Motor neuron (in vitro differentiated cells): ENCODE measurements at regions not wholly inside any gene's neighbourhood (a gene's known extent, or its start where the extent isn't known, plus 50 kb on each side); places are given as distances from the start of the nearest gene placed in this dataset.

Source experiments
- ATAC-seq, 8 experiments: fragments of 200-7000 bp; cut with Tn5 transposase; replicated peaks in 6 of 8; 2 replicates each; pipeline ENCODE4 v1.8.0; 2021; ENCODE audit warnings: mild to moderate bottlenecking in 8 of 8, moderate library complexity in 8 of 8
- H3K27ac ChIP-seq, 2 donors: fragments of 250-450 bp; sonication (Bioruptor Pico); 2 replicates each; pipeline ENCODE4 v1.9.0; 2021; ENCODE audit warnings: antibody characterized with exemption in 2 of 2, mild to moderate bottlenecking in 2 of 2, moderate library complexity in 1 of 2
- H3K4me1 ChIP-seq, 2 donors: fragments of 250-450 bp; sonication (Bioruptor Pico); replicated peaks in 1 of 2; 2 replicates each; pipeline ENCODE4 v1.6.1; 2021; ENCODE audit warnings: antibody characterized with exemption in 2 of 2, mild to moderate bottlenecking in 2 of 2, moderate library complexity in 1 of 2
- H3K4me3 ChIP-seq, 5 donors: fragments of 250-450 bp; sonication (Bioruptor Pico); 2 replicates each; pipeline ENCODE4 v1.9.0; 2021; ENCODE audit warnings: antibody characterized with exemption in 5 of 5, mild to moderate bottlenecking in 5 of 5, moderate library complexity in 4 of 5
- WGBS, 10 experiments: fragments of 450-650 bp; shearing (Covaris generic); methylation state at CpG; one replicate each; pipeline ENCODE4 v1.0.0; 2022; 5-methylcytosine and 5-hydroxymethylcytosine counted together
- in situ Hi-C, 9 experiments: fragments of 400-800 bp; cut with MboI; loops; one replicate each; pipeline ENCODE4 v1.15.0; 2021; ENCODE audit warnings: low sequenced_read_pairs in 9 of 9, low pct_unique_long_range_greater_than_20kb in 2 of 9; ENCODE audit not compliant: unreplicated experiment in 9 of 9

DNA sequence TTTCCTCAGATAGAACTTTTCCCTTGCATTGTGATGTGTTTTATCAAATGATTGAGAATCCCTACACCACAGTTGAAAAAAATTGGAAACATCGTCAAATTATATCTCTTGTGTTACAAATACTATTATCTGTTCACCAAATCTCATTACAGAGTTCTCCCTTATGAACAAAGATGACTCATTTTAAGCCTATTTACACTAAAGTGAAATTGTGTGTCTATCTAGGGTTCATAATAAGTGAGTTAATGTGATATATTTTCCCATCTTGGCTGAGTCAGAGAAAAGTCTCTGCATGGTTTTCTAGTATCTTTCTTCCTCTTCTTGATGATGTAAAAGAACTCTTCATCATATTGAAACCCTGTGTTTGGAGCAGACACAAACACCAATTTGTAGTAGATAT lies 1263.3 kb upstream of the EYS start:
- 50 to 100% (median 85%) methylated on average over 1 of the region's 1 CpG; no CpG with 5 or more reads in 2 of the 10 experiments for WGBS, 10 experiments
- ATAC-seq = no peak
- Histone ChIP-seq H3K4me3 (no peak overlapping the region), H3K4me1 (no peaks in the 10 kb centered on the region), H3K27ac (no peak overlapping the region)
- in situ Hi-C loops = no loop called here

DNA sequence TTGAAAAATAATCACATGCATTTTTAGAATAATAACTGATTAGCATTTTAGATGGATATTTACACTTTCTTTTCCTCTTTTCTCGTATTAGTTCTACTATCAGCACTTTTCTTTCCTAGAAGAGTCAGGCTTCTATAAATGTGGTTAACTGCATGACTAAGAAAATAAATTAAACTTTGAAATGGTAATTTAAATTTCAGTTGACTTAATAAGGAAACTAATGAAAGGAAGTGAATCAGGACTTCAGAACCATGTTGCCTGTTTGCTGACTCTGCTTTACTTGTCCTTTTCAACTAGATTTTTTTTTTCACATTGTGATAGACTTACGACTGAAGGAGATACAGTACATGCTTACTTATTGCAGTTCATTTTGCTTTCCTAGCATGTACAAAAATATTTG lies 1258.2 kb upstream of the EYS start:
- Histone ChIP-seq H3K27ac (no peak overlapping the region), H3K4me3 (no peak overlapping the region), H3K4me1 (no peaks in the 10 kb centered on the region)
- no peak for ATAC-seq
- 0 to 100% (median 76%) methylated on average over 1 to 2 of the region's 2 CpGs for WGBS, 10 experiments
- in situ Hi-C loops = no loop called here

DNA sequence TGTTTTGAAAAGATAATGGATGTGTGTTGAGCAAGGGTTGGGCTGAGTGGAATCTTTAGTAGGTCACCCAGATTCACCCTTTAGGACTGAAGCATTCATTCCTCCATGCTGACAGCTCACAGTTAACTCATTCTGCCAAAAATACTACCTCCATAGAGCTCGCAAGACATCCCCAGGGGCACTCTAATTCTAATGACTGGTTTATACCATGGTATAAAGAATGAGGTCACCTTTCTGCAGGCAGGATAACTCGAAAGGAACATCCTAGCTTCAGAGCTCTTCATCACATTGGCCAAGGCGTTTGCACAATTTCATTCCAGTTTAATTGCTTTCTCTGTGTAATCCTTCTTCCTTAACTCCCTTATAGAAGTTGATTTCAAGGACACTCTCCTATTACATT lies 1257.2 kb upstream of the EYS start:
- WGBS, 10 experiments = 6 to 90% (median 45%) methylated on average over 1 to 3 of the region's 3 CpGs; no CpG with 5 or more reads in 2 of the 10 experiments
- Histone ChIP-seq H3K4me3 (no peak overlapping the region), H3K4me1 (no peaks in the 10 kb centered on the region), H3K27ac (no peak overlapping the region)
- in situ Hi-C loops = no loop called here
- ATAC-seq = no peak

DNA sequence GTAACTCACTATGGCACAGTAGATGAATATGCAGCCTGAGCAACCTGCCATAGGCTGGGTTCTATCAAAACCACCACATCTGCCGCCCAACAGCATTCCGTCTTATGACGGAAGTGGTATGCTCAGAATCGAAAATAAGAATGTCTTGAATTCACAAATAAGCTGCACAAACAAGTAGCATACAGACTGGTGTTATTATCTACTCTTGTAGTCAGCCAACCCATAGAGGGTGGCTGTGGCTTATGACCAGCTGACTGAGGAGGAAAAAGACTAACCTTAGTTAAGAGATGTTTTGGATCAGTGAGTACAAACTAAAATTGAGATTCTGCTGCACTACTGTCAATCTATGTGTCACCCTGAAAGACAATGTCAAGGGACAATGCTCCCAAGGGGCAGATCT lies 1255.1 kb upstream of the EYS start:
- ATAC-seq = no peak
- no peaks in the 10 kb centered on the region for H3K4me1 ChIP-seq
- 47 to 100% (median 92%) methylated on average over 1 to 4 of the region's 4 CpGs; no CpG with 5 or more reads in 4 of the 10 experiments for WGBS, 10 experiments
- no peak overlapping the region for H3K27ac ChIP-seq
- H3K4me3 ChIP-seq = no peak overlapping the region
- in situ Hi-C loops = no loop called here

DNA sequence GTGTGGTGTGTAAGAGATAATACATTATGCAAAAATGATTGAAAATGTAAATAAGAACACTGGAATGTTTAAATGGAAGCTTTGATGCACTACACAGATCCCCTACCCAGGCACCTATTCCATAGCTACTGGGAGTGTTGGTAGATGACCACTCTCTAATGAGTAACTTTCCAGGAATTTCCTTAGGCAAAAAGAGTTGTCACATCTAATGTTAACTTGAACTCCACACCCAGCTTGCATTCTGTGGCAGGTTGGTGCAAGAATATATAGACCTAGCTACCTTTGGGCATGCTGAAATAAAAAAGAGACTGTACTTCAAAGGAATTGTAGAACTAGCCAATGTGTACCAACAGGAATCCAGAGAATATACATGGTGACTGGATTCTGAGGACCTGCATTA lies 1254.2 kb upstream of the EYS start:
- H3K27ac ChIP-seq = no peak overlapping the region
- no peak for ATAC-seq
- no peak overlapping the region for H3K4me3 ChIP-seq
- no peaks in the 10 kb centered on the region for H3K4me1 ChIP-seq
- in situ Hi-C loops = no loop called here

DNA sequence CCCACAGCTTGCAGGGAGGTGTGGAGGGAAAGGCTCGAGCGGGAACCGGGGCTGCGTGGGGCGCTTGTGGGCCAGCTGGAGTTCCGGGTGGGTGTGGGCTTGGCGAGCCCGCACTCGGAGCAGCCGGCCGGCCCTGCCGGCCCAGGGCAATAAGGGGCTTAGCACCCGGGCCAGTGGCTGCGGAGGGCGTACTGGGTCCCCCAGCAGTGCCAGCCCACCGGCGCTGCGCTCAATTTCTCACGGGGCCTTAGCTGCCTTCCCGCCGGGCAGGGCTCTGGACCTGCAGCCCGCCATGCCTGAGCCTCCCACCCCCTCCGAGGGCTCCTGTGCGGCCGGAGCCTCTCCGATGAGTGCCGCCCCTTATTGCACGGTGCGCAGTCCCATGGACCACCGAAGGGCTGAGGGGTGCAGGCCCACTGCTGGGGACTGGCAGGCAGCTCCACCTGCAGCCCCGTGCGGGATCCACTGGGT lies 1242.2 kb upstream of the EYS start:
- 100% methylated on average over 3 to 6 of the region's 32 CpGs; no CpG with 5 or more reads in 8 of the 10 experiments for WGBS, 10 experiments
- in situ Hi-C loops = no loop called here
- Histone ChIP-seq H3K4me3 (no peak overlapping the region), H3K4me1 (no peaks in the 10 kb centered on the region), H3K27ac (no peak overlapping the region)
- no peak for ATAC-seq

DNA sequence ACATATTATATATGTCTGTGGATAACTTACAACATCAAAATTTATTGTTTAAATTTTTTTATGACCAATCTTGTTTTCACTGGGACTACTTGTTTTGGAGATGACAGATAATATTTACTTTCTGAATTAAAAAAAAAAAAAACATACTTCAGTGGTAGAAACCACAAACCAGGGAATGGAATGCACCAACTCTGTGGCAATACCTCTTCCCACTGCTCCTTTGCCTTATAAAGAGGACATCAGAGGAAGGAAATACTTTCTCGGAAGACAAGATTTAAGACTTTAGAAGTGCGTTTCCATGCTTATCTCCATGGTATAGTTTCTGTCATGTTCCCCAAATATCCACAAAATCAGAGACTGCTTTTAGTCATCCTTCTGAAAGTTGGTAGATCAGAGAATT lies 1241.1 kb upstream of the EYS start:
- no peak overlapping the region for H3K4me3 ChIP-seq
- 0 to 71% (median 51%) methylated on average over 1 to 2 of the region's 2 CpGs; no CpG with 5 or more reads in 1 of the 10 experiments for WGBS, 10 experiments
- in situ Hi-C loops = no loop called here
- no peak for ATAC-seq
- no peaks in the 10 kb centered on the region for H3K4me1 ChIP-seq
- no peak overlapping the region for H3K27ac ChIP-seq

DNA sequence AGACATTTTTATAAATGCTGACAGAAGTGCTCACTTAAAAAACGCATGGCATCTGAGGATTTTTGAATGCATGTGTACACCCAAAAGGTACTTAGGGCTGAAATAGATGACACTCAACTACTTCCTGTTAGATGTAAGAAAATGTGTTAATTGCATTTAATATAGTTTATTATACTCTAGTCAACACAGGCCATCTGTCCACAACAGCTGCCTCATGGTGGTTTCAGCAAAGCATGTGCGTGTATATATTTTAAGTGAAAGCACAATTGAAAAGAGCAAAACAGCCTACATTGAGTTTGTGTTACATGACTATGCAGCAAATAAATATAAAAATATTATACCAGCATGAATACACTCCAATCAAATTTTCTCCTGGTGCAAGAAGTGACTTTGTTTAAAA lies 1233.0 kb upstream of the EYS start:
- H3K4me3 ChIP-seq = no peak overlapping the region
- no peak for ATAC-seq
- no peaks in the 10 kb centered on the region for H3K4me1 ChIP-seq
- 13 to 100% (median 86%) methylated on average over 1 to 2 of the region's 2 CpGs; no CpG with 5 or more reads in 1 of the 10 experiments for WGBS, 10 experiments
- no peak overlapping the region for H3K27ac ChIP-seq
- in situ Hi-C loops = no loop called here

DNA sequence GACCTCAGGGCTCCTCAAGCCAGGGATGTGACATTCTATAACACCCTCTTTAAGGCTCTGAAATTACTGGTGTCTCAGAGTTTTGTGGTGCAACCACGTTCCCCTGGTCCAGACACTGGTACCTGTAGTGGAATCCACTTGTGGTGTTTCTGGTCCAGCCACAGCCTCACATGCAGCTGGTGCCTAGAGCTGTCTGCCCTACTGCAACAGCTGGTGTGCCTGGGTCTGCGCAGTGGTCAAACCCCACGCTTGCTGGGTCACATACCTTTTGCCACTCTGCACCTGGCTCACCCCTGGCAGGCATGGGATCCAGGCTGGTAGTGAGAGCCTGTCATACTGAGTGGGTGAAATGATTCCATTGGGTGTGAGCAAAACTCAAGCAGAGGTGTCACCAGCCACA lies 1230.2 kb upstream of the EYS start:
- in situ Hi-C loops = no loop called here
- 12 to 100% (median 79%) methylated on average over 1 to 3 of the region's 3 CpGs; no CpG with 5 or more reads in 6 of the 10 experiments for WGBS, 10 experiments
- Histone ChIP-seq H3K4me1 (no peaks in the 10 kb centered on the region), H3K4me3 (no peak overlapping the region), H3K27ac (no peak overlapping the region)
- no peak for ATAC-seq

DNA sequence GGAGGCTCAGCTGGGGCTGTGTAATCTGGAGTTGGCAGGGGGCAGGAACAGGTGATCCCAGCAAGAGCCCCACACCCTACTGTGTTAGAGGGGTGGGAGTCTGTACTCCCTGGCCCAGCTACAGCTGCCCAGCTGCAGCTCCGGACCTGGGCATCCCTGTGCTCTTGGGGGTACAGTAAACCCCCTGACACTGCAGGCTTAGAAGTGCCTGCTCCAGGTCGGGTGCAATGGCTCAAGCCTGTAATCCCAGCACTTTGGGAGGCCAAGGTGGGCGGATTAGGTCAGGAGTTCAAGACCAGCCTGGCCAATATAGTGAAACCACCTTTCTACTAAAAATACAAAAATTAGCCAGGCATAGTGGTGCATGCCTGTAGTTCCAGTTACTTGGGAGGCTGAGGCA lies 1228.6 kb upstream of the EYS start:
- no peak overlapping the region for H3K4me3 ChIP-seq
- 17 to 100% (median 77%) methylated on average over 1 to 2 of the region's 3 CpGs; no CpG with 5 or more reads in 6 of the 10 experiments for WGBS, 10 experiments
- H3K27ac ChIP-seq = no peak overlapping the region
- no peaks in the 10 kb centered on the region for H3K4me1 ChIP-seq
- no peak for ATAC-seq
- in situ Hi-C loops = no loop called here

DNA sequence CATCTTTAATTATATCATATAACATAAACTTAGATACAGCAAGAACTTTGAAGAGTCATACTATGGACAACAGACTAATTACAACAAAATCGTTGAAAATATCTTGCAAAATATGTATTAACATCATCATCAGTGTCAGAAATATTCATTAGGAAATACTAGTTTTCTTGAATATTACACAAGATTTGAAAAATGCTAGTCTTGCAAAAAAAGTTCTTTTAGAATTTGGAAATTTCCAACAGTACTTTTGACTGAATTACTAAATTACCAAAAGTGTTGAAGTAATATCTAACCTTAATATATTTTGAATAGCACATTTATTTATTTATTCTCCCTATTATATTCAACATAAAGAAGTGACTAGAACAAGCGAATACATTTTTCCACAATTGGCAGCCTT lies 1224.8 kb upstream of the EYS start:
- H3K4me3 ChIP-seq = no peak overlapping the region
- 0 to 100% (median 43%) methylated on average over 1 to 2 of the region's 2 CpGs for WGBS, 10 experiments
- no peaks in the 10 kb centered on the region for H3K4me1 ChIP-seq
- in situ Hi-C loops = no loop called here
- H3K27ac ChIP-seq = no peak overlapping the region
- ATAC-seq = no peak

DNA sequence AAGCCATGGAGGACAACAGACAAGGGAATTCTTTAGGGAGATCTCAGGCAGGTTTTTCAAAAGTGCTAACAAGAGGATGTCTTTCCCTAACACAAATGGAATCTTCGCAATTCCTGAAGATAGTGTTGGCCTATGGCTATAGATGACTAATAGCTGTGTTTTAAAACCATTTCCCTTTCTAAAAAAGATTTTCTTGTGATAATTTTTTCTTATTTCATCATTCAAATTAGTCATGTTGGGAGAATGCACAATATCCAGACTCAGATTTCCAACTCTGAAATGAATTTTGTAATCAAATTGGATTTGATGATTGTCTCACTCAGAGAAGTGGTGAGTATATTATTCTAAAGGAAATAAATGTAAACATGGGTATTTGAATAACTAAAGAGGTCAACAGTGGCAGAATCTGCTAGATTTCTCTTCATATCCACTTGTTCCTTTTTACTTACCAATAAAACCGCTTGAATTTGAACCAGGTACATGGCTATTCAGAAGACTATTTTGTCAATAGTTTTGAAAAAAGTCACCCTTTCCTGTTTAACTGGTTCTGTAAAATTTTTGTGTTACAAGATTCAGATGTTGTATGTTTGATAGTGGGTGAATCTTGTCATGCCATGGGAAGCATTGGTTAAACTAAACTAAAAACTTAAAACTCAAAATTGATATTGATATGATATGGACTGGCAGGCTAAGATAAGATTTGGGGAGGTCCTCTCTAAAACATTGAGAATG lies 1223.7 kb upstream of the EYS start:
- in situ Hi-C loops = no loop called here
- WGBS, 10 experiments = 0 to 100% (median 63%) methylated on average over 1 to 2 of the region's 2 CpGs
- Histone ChIP-seq H3K27ac (no peak overlapping the region), H3K4me3 (no peak overlapping the region), H3K4me1 (no peaks in the 10 kb centered on the region)
- ATAC-seq = no peak

DNA sequence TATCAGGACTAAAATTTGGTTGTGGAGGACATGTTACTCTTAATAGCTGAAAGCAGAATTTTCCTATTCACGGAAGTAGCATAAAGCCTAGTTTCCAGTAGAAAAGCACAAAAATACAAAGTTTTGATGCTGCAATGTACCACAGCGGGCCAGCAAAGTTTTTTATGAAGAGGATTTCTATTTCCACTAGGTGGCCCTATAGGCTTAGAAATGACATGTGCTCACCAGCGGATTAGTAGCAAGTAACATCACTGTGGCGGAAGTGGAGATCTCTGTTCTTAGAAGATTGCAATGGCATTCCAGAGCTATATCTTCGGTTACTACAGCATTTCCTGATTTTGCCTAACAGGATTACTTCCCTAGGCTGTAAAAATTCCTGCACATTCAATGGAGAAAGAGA lies 1219.0 kb upstream of the EYS start:
- 7 to 100% (median 74%) methylated on average over 2 to 5 of the region's 5 CpGs for WGBS, 10 experiments
- H3K27ac ChIP-seq = no peak overlapping the region
- in situ Hi-C loops = no loop called here
- peak in 2 of 8 experiments; percentile 32 to 54 for ATAC-seq
- no peaks in the 10 kb centered on the region for H3K4me1 ChIP-seq
- no peak overlapping the region for H3K4me3 ChIP-seq

DNA sequence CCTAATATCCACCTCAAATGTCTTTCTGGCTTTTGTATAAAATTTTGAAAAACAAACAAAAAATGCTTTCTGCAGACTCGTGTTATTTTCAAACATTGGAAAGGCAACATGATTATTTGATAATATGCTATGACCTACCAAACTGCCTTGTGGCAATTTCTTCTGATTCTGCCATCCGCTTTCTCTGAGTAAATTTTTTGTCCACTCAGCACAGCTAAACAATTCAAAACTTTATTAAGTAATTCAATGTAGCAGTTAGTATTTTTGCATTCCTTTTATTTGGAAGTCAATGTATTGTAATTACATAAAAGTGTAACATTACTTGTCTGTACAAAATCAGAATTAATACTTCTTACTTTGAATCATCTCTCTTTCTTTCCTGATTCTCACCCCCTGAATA lies 1206.6 kb upstream of the EYS start:
- Histone ChIP-seq H3K27ac (no peak overlapping the region), H3K4me3 (no peak overlapping the region), H3K4me1 (peaks cover 0 to 3% of the 10 kb centered on the region in 2 donors)
- no peak for ATAC-seq
- in situ Hi-C loops = no loop called here
- WGBS, 10 experiments = 0 to 100% (median 66%) methylated on average over 1 to 2 of the region's 2 CpGs
